ENCODE measurements at regions not wholly inside any gene's neighbourhood (a gene's known extent, or its start where the extent isn't known, plus 50 kb on each side); places are given as distances from the start of the nearest gene placed in this dataset.

- Histone ChIP-seq H3K27ac (no peak overlapping the region), H3K9me3 (no peaks in the 10 kb centered on the region), H3K4me1 (no peaks in the 10 kb centered on the region), H3K4me3 (no peak overlapping the region), H3K36me3 (ENCODE audit: low read depth, missing control alignments) (no peaks in the 10 kb centered on the region), H3K27me3 (no peaks in the 10 kb centered on the region)
- DNase-seq, result no peak
- 55 to 58% methylated on average over 5 of the region's 5 CpGs for WGBS, 2 donors
- intact Hi-C loops (cut with DNase I; ENCODE audit: low total_unique reads), result no loop called here
- TF ChIP-seq POLR2A (IDR thresholded peaks at IDR 0.05) (no peak), CTCF (IDR thresholded peaks at IDR 0.05) (no peak)
Measured at GRCh38 chr13:69008499-69008898, 1099.1 kb upstream of the ATXN8OS start.

- TF ChIP-seq CTCF (IDR thresholded peaks at IDR 0.05) (no peak), POLR2A (IDR thresholded peaks at IDR 0.05) (no peak)
- no peaks in the 10 kb centered on the region for H3K27me3 ChIP-seq
- no peaks in the 10 kb centered on the region for H3K4me1 ChIP-seq
- no peaks in the 10 kb centered on the region for H3K9me3 ChIP-seq
- WGBS, 2 donors, result 63 to 65% methylated on average over 1 of the region's 1 CpG
- intact Hi-C loops (cut with DNase I; ENCODE audit: low total_unique reads), result no loop called here
- DNase-seq, result no peak
- no peak overlapping the region for H3K4me3 ChIP-seq
- no peak overlapping the region for H3K27ac ChIP-seq
- no peaks in the 10 kb centered on the region for H3K36me3 ChIP-seq (ENCODE audit: low read depth, missing control alignments)
Measured at GRCh38 chr13:68998056-68998455, 1109.6 kb upstream of the ATXN8OS start.

GRCh38 chr13:68996668-68997025 lies 1111.0 kb upstream of the ATXN8OS start:
- no peak for DNase-seq
- no peaks in the 10 kb centered on the region for H3K4me1 ChIP-seq
- no peak for TF ChIP-seq POLR2A (IDR thresholded peaks at IDR 0.05)
- TF ChIP-seq CTCF (IDR thresholded peaks at IDR 0.05), result no peak

GRCh38 chr13:68995972-68996667 lies 1111.5 kb upstream of the ATXN8OS start:
- intact Hi-C loops (cut with DNase I; ENCODE audit: low total_unique reads), result no loop called here
- TF ChIP-seq CTCF (IDR thresholded peaks at IDR 0.05) (no peak), POLR2A (IDR thresholded peaks at IDR 0.05) (no peak)
- no peak for DNase-seq
- Histone ChIP-seq H3K4me1 (no peaks in the 10 kb centered on the region), H3K9me3 (no peaks in the 10 kb centered on the region), H3K27me3 (no peaks in the 10 kb centered on the region), H3K36me3 (ENCODE audit: low read depth, missing control alignments) (no peaks in the 10 kb centered on the region), H3K27ac (no peak overlapping the region), H3K4me3 (no peak overlapping the region)
- WGBS, 2 donors, result 60 to 64% methylated on average over 3 of the region's 3 CpGs

More at GRCh38 chr13:68996668-68997025, 1111.0 kb upstream of the ATXN8OS start:
- no peak overlapping the region for H3K4me3 ChIP-seq
- H3K27me3 ChIP-seq, result no peaks in the 10 kb centered on the region
- H3K9me3 ChIP-seq, result no peaks in the 10 kb centered on the region
- no peak overlapping the region for H3K27ac ChIP-seq
- intact Hi-C loops (cut with DNase I; ENCODE audit: low total_unique reads), result no loop called here
- H3K36me3 ChIP-seq (ENCODE audit: low read depth, missing control alignments), result no peaks in the 10 kb centered on the region

- H3K4me1 ChIP-seq, result no peaks in the 10 kb centered on the region
- H3K36me3 ChIP-seq (ENCODE audit: low read depth, missing control alignments), result no peaks in the 10 kb centered on the region
- no peaks in the 10 kb centered on the region for H3K9me3 ChIP-seq
- H3K27ac ChIP-seq, result no peak overlapping the region
- no peak for DNase-seq
- H3K27me3 ChIP-seq, result no peaks in the 10 kb centered on the region
- H3K4me3 ChIP-seq, result no peak overlapping the region
- TF ChIP-seq POLR2A (IDR thresholded peaks at IDR 0.05) (no peak), CTCF (IDR thresholded peaks at IDR 0.05) (no peak)
- WGBS, 2 donors, result 91 to 95% methylated on average over 3 of the region's 3 CpGs
- intact Hi-C loops (cut with DNase I; ENCODE audit: low total_unique reads), result no loop called here
Measured at GRCh38 chr13:68993154-68993553, 1114.5 kb upstream of the ATXN8OS start.
